ENCODE measurements at regions not wholly inside any gene's neighbourhood (a gene's known extent, or its start where the extent isn't known, plus 50 kb on each side); places are given as distances from the start of the nearest gene placed in this dataset.

GRCh38 chr22:47589271-47590250 lies 827.1 kb downstream of the TBC1D22A start:
- TF ChIP-seq, protein P1, sequence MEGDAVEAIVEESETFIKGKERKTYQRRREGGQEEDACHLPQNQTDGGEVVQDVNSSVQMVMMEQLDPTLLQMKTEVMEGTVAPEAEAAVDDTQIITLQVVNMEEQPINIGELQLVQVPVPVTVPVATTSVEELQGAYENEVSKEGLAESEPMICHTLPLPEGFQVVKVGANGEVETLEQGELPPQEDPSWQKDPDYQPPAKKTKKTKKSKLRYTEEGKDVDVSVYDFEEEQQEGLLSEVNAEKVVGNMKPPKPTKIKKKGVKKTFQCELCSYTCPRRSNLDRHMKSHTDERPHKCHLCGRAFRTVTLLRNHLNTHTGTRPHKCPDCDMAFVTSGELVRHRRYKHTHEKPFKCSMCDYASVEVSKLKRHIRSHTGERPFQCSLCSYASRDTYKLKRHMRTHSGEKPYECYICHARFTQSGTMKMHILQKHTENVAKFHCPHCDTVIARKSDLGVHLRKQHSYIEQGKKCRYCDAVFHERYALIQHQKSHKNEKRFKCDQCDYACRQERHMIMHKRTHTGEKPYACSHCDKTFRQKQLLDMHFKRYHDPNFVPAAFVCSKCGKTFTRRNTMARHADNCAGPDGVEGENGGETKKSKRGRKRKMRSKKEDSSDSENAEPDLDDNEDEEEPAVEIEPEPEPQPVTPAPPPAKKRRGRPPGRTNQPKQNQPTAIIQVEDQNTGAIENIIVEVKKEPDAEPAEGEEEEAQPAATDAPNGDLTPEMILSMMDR (conservative IDR thresholded peaks at IDR 0.05; ENCODE audit: low read depth in 2 of 2) = no peak
- TF ChIP-seq EZH2 (IDR thresholded peaks at IDR 0.05; ENCODE audit: low read depth, unreplicated experiment) = no peak
- no peak for TF ChIP-seq EZH2phosphoT487 (IDR thresholded peaks at IDR 0.05; ENCODE audit: unreplicated experiment)
- TF ChIP-seq CREB1 (CRISPR knock-in tag; IDR thresholded peaks at IDR 0.05; ENCODE audit: low read depth) = no peak
- TF ChIP-seq POLR2AphosphoS5 (IDR thresholded peaks at IDR 0.05; ENCODE audit: low read depth) = no peak
- TF ChIP-seq, protein P2, sequence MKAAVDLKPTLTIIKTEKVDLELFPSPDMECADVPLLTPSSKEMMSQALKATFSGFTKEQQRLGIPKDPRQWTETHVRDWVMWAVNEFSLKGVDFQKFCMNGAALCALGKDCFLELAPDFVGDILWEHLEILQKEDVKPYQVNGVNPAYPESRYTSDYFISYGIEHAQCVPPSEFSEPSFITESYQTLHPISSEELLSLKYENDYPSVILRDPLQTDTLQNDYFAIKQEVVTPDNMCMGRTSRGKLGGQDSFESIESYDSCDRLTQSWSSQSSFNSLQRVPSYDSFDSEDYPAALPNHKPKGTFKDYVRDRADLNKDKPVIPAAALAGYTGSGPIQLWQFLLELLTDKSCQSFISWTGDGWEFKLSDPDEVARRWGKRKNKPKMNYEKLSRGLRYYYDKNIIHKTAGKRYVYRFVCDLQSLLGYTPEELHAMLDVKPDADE (IDR thresholded peaks at IDR 0.05) = no peak
- no peak for TF ChIP-seq STAT1 (IDR thresholded peaks at IDR 0.05; ENCODE audit: unreplicated experiment)
- no peak for TF ChIP-seq ZNF114 (CRISPR knock-in tag; IDR thresholded peaks at IDR 0.05)
- no peak for TF ChIP-seq ZNF331 (CRISPR knock-in tag; IDR thresholded peaks at IDR 0.05; ENCODE audit: low read depth)
- TF ChIP-seq JUNB (IDR thresholded peaks at IDR 0.05; ENCODE audit: unreplicated experiment) = no peak
- no peak for TF ChIP-seq REST (IDR thresholded peaks at IDR 0.05; ENCODE audit: unreplicated experiment)
- TF ChIP-seq NANOG (IDR thresholded peaks at IDR 0.05; ENCODE audit: borderline replicate concordance) = no peak
- TF ChIP-seq, protein P3, sequence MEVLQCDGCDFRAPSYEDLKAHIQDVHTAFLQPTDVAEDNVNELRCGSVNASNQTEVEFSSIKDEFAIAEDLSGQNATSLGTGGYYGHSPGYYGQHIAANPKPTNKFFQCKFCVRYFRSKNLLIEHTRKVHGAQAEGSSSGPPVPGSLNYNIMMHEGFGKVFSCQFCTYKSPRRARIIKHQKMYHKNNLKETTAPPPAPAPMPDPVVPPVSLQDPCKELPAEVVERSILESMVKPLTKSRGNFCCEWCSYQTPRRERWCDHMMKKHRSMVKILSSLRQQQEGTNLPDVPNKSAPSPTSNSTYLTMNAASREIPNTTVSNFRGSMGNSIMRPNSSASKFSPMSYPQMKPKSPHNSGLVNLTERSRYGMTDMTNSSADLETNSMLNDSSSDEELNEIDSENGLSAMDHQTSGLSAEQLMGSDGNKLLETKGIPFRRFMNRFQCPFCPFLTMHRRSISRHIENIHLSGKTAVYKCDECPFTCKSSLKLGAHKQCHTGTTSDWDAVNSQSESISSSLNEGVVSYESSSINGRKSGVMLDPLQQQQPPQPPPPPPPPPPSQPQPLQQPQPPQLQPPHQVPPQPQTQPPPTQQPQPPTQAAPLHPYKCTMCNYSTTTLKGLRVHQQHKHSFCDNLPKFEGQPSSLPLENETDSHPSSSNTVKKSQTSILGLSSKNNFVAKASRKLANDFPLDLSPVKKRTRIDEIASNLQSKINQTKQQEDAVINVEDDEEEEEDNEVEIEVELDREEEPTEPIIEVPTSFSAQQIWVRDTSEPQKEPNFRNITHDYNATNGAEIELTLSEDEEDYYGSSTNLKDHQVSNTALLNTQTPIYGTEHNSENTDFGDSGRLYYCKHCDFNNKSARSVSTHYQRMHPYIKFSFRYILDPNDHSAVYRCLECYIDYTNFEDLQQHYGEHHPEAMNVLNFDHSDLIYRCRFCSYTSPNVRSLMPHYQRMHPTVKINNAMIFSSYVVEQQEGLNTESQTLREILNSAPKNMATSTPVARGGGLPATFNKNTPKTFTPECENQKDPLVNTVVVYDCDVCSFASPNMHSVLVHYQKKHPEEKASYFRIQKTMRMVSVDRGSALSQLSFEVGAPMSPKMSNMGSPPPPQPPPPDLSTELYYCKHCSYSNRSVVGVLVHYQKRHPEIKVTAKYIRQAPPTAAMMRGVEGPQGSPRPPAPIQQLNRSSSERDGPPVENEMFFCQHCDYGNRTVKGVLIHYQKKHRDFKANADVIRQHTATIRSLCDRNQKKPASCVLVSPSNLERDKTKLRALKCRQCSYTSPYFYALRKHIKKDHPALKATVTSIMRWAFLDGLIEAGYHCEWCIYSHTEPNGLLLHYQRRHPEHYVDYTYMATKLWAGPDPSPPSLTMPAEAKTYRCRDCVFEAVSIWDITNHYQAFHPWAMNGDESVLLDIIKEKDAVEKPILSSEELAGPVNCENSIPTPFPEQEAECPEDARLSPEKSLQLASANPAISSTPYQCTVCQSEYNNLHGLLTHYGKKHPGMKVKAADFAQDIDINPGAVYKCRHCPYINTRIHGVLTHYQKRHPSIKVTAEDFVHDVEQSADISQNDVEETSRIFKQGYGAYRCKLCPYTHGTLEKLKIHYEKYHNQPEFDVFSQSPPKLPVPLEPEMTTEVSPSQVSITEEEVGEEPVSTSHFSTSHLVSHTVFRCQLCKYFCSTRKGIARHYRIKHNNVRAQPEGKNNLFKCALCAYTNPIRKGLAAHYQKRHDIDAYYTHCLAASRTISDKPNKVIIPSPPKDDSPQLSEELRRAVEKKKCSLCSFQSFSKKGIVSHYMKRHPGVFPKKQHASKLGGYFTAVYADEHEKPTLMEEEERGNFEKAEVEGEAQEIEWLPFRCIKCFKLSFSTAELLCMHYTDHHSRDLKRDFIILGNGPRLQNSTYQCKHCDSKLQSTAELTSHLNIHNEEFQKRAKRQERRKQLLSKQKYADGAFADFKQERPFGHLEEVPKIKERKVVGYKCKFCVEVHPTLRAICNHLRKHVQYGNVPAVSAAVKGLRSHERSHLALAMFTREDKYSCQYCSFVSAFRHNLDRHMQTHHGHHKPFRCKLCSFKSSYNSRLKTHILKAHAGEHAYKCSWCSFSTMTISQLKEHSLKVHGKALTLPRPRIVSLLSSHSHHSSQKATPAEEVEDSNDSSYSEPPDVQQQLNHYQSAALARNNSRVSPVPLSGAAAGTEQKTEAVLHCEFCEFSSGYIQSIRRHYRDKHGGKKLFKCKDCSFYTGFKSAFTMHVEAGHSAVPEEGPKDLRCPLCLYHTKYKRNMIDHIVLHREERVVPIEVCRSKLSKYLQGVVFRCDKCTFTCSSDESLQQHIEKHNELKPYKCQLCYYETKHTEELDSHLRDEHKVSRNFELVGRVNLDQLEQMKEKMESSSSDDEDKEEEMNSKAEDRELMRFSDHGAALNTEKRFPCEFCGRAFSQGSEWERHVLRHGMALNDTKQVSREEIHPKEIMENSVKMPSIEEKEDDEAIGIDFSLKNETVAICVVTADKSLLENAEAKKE (CRISPR knock-in tag; IDR thresholded peaks at IDR 0.05) = no peak

Data from GM23338 (cell line).